HEK293 (cell line): ENCODE measurements at regions not wholly inside any gene's neighbourhood (a gene's known extent, or its start where the extent isn't known, plus 50 kb on each side); places are given as distances from the start of the nearest gene placed in this dataset.

ENCODE experiments used
- CTCF ChIA-PET: fragments of 350-600 bp; formaldehyde crosslinking; extraction: SDS; loops from one replicate; lab custom pipeline; 2021; ENCODE audit warnings: antibody characterized with exemption; lab: Yijun Ruan, JAX
- POLR2A ChIA-PET: fragments of 300-600 bp; formaldehyde crosslinking; extraction: SDS; loops from one replicate; lab custom pipeline; 2020; ENCODE audit warnings: antibody characterized with exemption, inconsistent platforms; lab: Yijun Ruan, JAX
- H3K27ac ChIP-seq: fragments of 200-500 bp; sonication (Bioruptor generic); 2 replicates; pipeline ENCODE4 v1.5.1; 2014; ENCODE audit warnings: low read depth, low read length, control low read depth, inconsistent platforms; ENCODE audit errors: extremely low read depth
- H3K36me3 ChIP-seq, 2 experiments: fragments of 200-500 bp in 1 of 2; sonication (Bioruptor generic) in 1 of 2; 1 replicate in 1 of 2; 2 replicates in 1 of 2; pipeline ENCODE4 v1.5.1; 2014 to 2017; ENCODE audit warnings: inconsistent platforms in 2 of 2, low read length in 2 of 2; ENCODE audit not compliant: control insufficient read depth in 2 of 2, insufficient read depth in 1 of 2
- H3K4me1 ChIP-seq: fragments of 200-500 bp; sonication (Bioruptor generic); 2 replicates; pipeline ENCODE4 v1.5.1; 2014; ENCODE audit warnings: mild to moderate bottlenecking, low read length, inconsistent platforms; ENCODE audit not compliant: control insufficient read depth, insufficient read depth
- H3K4me3 ChIP-seq: 2 replicates; pipeline ENCODE4 v1.5.1; 2011; ENCODE audit warnings: low read depth, mild to moderate bottlenecking, control low read depth, low read length, moderate library complexity
- H3K9me3 ChIP-seq: fragments of 200-500 bp; sonication (Bioruptor generic); 2 replicates; pipeline ENCODE4 v1.5.1; 2014; ENCODE audit warnings: low read depth, low read length, inconsistent platforms; ENCODE audit not compliant: control insufficient read depth, insufficient read depth
- PRDM1 ChIP-seq: fragments of 450-650 bp; formaldehyde crosslinking; IDR thresholded peaks from 2 replicates; pipeline ENCODE4; 2016; ENCODE audit warnings: missing biosample characterization, missing genetic modification characterization
- REST ChIP-seq: fragments of 450-650 bp; formaldehyde crosslinking; IDR thresholded peaks from 2 replicates; pipeline ENCODE4 v1.5.1; 2016; ENCODE audit warnings: missing biosample characterization, missing genetic modification characterization
- SCRT2 ChIP-seq: fragments of 450-650 bp; formaldehyde crosslinking; IDR thresholded peaks from 2 replicates; pipeline ENCODE4 v1.5.1; 2016; ENCODE audit warnings: missing biosample characterization, missing genetic modification characterization
- ZBTB26 ChIP-seq: fragments of 450-650 bp; formaldehyde crosslinking; optimal IDR thresholded peaks from 2 replicates; pipeline ENCODE3; 2016; ENCODE audit warnings: missing biosample characterization, mild to moderate bottlenecking, missing genetic modification characterization
- ZBTB6 ChIP-seq: fragments of 450-650 bp; formaldehyde crosslinking; IDR thresholded peaks from 2 replicates; pipeline ENCODE4 v1.5.1; 2017; ENCODE audit warnings: missing biosample characterization, missing genetic modification characterization
- ZNF280C ChIP-seq: fragments of 450-650 bp; formaldehyde crosslinking; IDR thresholded peaks from 2 replicates; pipeline ENCODE4 v1.5.1; 2016; ENCODE audit warnings: missing biosample characterization, missing genetic modification characterization
- ZNF416 ChIP-seq: fragments of 450-650 bp; formaldehyde crosslinking; IDR thresholded peaks from 2 replicates; pipeline ENCODE4 v1.5.1; 2016; ENCODE audit warnings: missing biosample characterization, missing genetic modification characterization
- ZNF529 ChIP-seq: fragments of 450-650 bp; formaldehyde crosslinking; IDR thresholded peaks from 2 replicates; pipeline ENCODE4 v1.5.1; 2017; ENCODE audit warnings: missing genetic modification characterization, missing biosample characterization; ENCODE audit not compliant: insufficient replicate concordance
- ZNF571 ChIP-seq: fragments of 450-650 bp; formaldehyde crosslinking; IDR thresholded peaks from 2 replicates; pipeline ENCODE4 v1.5.0; 2017; ENCODE audit warnings: missing biosample characterization, missing genetic modification characterization
- ZNF660 ChIP-seq: fragments of 450-650 bp; IDR thresholded peaks from 2 replicates; pipeline ENCODE4 v1.5.1; 2018; ENCODE audit warnings: missing biosample characterization, mild to moderate bottlenecking, missing genetic modification characterization
- ZNF692 ChIP-seq: fragments of 450-650 bp; formaldehyde crosslinking; IDR thresholded peaks from 2 replicates; pipeline ENCODE4 v1.5.1; 2016; ENCODE audit warnings: missing biosample characterization, missing genetic modification characterization

GRCh38 chr1:5758000-5758858 lies 234.0 kb downstream of the NPHP4 start:
- CTCF ChIA-PET = no interaction called here
- Histone ChIP-seq H3K36me3 (no peaks in the 10 kb centered on the region), H3K4me3 (no peak overlapping the region), H3K4me1 (no peaks in the 10 kb centered on the region), H3K9me3 (no peaks in the 10 kb centered on the region), H3K27ac (no peak overlapping the region)
- POLR2A ChIA-PET = no interaction called here
- TF ChIP-seq ZNF529 (tag by site-specific recombination) (no peak), ZNF416 (tag by site-specific recombination) (no peak), PRDM1 (no peak), SCRT2 (tag by site-specific recombination) (no peak), ZNF280C (tag by site-specific recombination) (no peak), ZNF571 (no peak), ZBTB6 (tag by site-specific recombination) (no peak), ZNF692 (tag by site-specific recombination) (no peak)

- Histone ChIP-seq H3K36me3 (no peaks in the 10 kb centered on the region), H3K4me3 (no peak overlapping the region), H3K9me3 (no peaks in the 10 kb centered on the region), H3K27ac (no peak overlapping the region)
- no peak for TF ChIP-seq ZNF660 (tag by site-specific recombination)
- TF ChIP-seq, all 188 proteins: peak for 0
- ChIA-PET POLR2A (no interaction called here), CTCF (interaction anchor here (0.7 kb wide), 1 partner anchor 35 kb away, joined by 3 read pairs; no protein-coding TSS in a partner anchor)
- no peaks in the 10 kb centered on the region for H3K4me1 ChIP-seq
Measured at GRCh38 chr1:5757187-5757805, 234.9 kb downstream of the NPHP4 start.

- CTCF ChIA-PET = interaction anchor here (2.0 kb wide), 1 partner anchor 11 kb away, joined by 8 read pairs; no protein-coding TSS in a partner anchor
- POLR2A ChIA-PET = no interaction called here
- Histone ChIP-seq H3K4me3 (no peak overlapping the region), H3K4me1 (no peaks in the 10 kb centered on the region), H3K9me3 (no peaks in the 10 kb centered on the region), H3K27ac (no peak overlapping the region), H3K36me3 (no peaks in the 10 kb centered on the region)
- TF ChIP-seq REST (tag by site-specific recombination) = peak; percentile 48; the same call in 1 of the 2 replicates
- TF ChIP-seq ZBTB26 (tag by site-specific recombination) = no peak
Measured at GRCh38 chr1:5756434-5757186, 235.6 kb downstream of the NPHP4 start.
